ENCODE measurements at regions not wholly inside any gene's neighbourhood (a gene's known extent, or its start where the extent isn't known, plus 50 kb on each side); places are given as distances from the start of the nearest gene placed in this dataset.

- DNase-seq, result no peak
- intact Hi-C loops (cut with DNase I), result loop anchor here in 1 of 2 donors (5.0 kb wide), 1 partner anchor 188 kb away; no protein-coding TSS in a partner anchor
- ATAC-seq, result no peak
Observed at GRCh38 chr12:46468813-46469212, 96.2 kb upstream of the SLC38A2 start.

- peak; percentile 48 for DNase-seq
- intact Hi-C loops (cut with DNase I), result loop anchor here in 1 of 2 donors (5.0 kb wide), 1 partner anchor 189 kb away; no protein-coding TSS in a partner anchor
- peak; percentile 12 to 82 for ATAC-seq
Observed at GRCh38 chr12:46468160-46468559, 95.6 kb upstream of the SLC38A2 start.

GRCh38 chr12:46465307-46465706 lies 92.7 kb upstream of the SLC38A2 start:
- ATAC-seq (no peak), DNase-seq (no peak)
- intact Hi-C loops (cut with DNase I), result loop anchor here in 1 of 2 donors (5.0 kb wide), 1 partner anchor 192 kb away; no protein-coding TSS in a partner anchor

GRCh38 chr12:46464863-46465262 lies 92.3 kb upstream of the SLC38A2 start:
- ATAC-seq (no peak), DNase-seq (no peak)
- intact Hi-C loops (cut with DNase I), result loop anchor here in 1 of 2 donors (5.0 kb wide), 1 partner anchor 192 kb away; no protein-coding TSS in a partner anchor

- intact Hi-C loops (cut with DNase I), result no loop called here
- DNase-seq (no peak), ATAC-seq (no peak)
Observed at GRCh38 chr12:46462641-46463355, 90.2 kb upstream of the SLC38A2 start.

GRCh38 chr12:46461907-46462640 lies 89.5 kb upstream of the SLC38A2 start:
- intact Hi-C loops (cut with DNase I), result no loop called here
- no peak for DNase-seq
- ATAC-seq, result no peak

GRCh38 chr12:46461459-46461858 lies 88.9 kb upstream of the SLC38A2 start:
- no peak for DNase-seq
- peak in 1 of 2 donors; percentile 24 for ATAC-seq
- intact Hi-C loops (cut with DNase I), result no loop called here

- ATAC-seq (no peak), DNase-seq (no peak)
- intact Hi-C loops (cut with DNase I), result no loop called here
Observed at GRCh38 chr12:46460682-46461210, 88.2 kb upstream of the SLC38A2 start.

GRCh38 chr12:46459861-46460545 lies 87.4 kb upstream of the SLC38A2 start:
- no peak for ATAC-seq
- no peak for DNase-seq
- intact Hi-C loops (cut with DNase I), result no loop called here

GRCh38 chr12:46459111-46459510 lies 86.5 kb upstream of the SLC38A2 start:
- intact Hi-C loops (cut with DNase I), result no loop called here
- peak in 1 of 2 donors; percentile 37 for ATAC-seq
- DNase-seq, result no peak

GRCh38 chr12:46458500-46459102 lies 86.0 kb upstream of the SLC38A2 start:
- ATAC-seq (no peak), DNase-seq (no peak)
- intact Hi-C loops (cut with DNase I), result no loop called here

- ATAC-seq (no peak), DNase-seq (no peak)
- intact Hi-C loops (cut with DNase I), result no loop called here
Observed at GRCh38 chr12:46457958-46458357, 85.4 kb upstream of the SLC38A2 start.

- DNase-seq (no peak), ATAC-seq (peak; percentile 33 to 40)
- intact Hi-C loops (cut with DNase I), result no loop called here
Observed at GRCh38 chr12:46456356-46457334, 84.1 kb upstream of the SLC38A2 start.

GRCh38 chr12:46455648-46456352 lies 83.2 kb upstream of the SLC38A2 start:
- DNase-seq (no peak), ATAC-seq (peak in 1 of 2 donors; percentile 32)
- intact Hi-C loops (cut with DNase I), result no loop called here

- no peak for ATAC-seq
Observed at GRCh38 chr12:46454981-46455380, 82.4 kb upstream of the SLC38A2 start.

GRCh38 chr12:46453428-46453827 lies 80.9 kb upstream of the SLC38A2 start:
- no peak for DNase-seq
- no peak for ATAC-seq
- intact Hi-C loops (cut with DNase I), result no loop called here

More at GRCh38 chr12:46454981-46455380, 82.4 kb upstream of the SLC38A2 start:
- intact Hi-C loops (cut with DNase I), result no loop called here
- DNase-seq, result no peak

- ATAC-seq (no peak), DNase-seq (no peak)
- intact Hi-C loops (cut with DNase I), result no loop called here
Observed at GRCh38 chr12:46452776-46453175, 80.2 kb upstream of the SLC38A2 start.

All from left cardiac atrium (tissue), 4 donors.